H1 (cell line): ENCODE measurements at regions not wholly inside any gene's neighbourhood (a gene's known extent, or its start where the extent isn't known, plus 50 kb on each side); places are given as distances from the start of the nearest gene placed in this dataset.

ENCODE experiments used
- CTCF ChIA-PET: fragments of 300-600 bp; sonication (Branson Sonifier 250); formaldehyde crosslinking; loops from one replicate; lab custom pipeline; 2021; ENCODE audit not compliant: partially characterized antibody; lab: Charles Lee
- POLR2A ChIA-PET: fragments of 300-600 bp; sonication (Branson Sonifier 250); formaldehyde crosslinking; loops from one replicate; lab custom pipeline; 2021; ENCODE audit warnings: inconsistent platforms; ENCODE audit not compliant: partially characterized antibody; lab: Charles Lee
- DNase-seq, 2 experiments: peaks; one replicate each; pipeline versions ENCODE4 v3.0.0 to v3.0.0-alpha.2; 2010 to 2022; ENCODE audit warnings: low spot score in 2 of 2, low read depth in 1 of 2, mixed read lengths in 1 of 2
- FAIRE-seq: peaks from 2 replicates; lab custom pipeline; 2011; peaks lifted over from hg19 to GRCh38; lab: Jason Lieb, UNC
- H2AFZ ChIP-seq: 2 replicates; pipeline ENCODE4 v1.8.1; 2012; ENCODE audit warnings: low read length, inconsistent platforms
- H2AK5ac ChIP-seq: 2 replicates; pipeline ENCODE4 v1.6.1; 2013; ENCODE audit warnings: low read depth, low read length
- H2BK120ac ChIP-seq: replicated peaks from 2 replicates; pipeline ENCODE3; 2013; ENCODE audit warnings: low read depth, low read length, inconsistent platforms
- H2BK12ac ChIP-seq: 2 replicates; pipeline ENCODE4 v1.6.1; 2013; ENCODE audit warnings: low read depth, low read length
- H2BK15ac ChIP-seq: 2 replicates; pipeline ENCODE4 v1.6.1; 2013; ENCODE audit warnings: low read length
- H2BK20ac ChIP-seq: 2 replicates; pipeline ENCODE4 v1.6.1; 2013; ENCODE audit warnings: low read length
- H2BK5ac ChIP-seq: 2 replicates; pipeline ENCODE4 v1.6.1; 2013; ENCODE audit warnings: low read depth, low read length
- H3K14ac ChIP-seq: 2 replicates; pipeline ENCODE4 v1.6.1; 2013; ENCODE audit warnings: inconsistent platforms; ENCODE audit not compliant: insufficient read length
- H3K18ac ChIP-seq: 2 replicates; pipeline ENCODE4 v1.6.1; 2013; ENCODE audit warnings: low read length; ENCODE audit errors: extremely low read depth
- H3K23ac ChIP-seq: 2 replicates; pipeline ENCODE4 v1.6.1; 2013; ENCODE audit warnings: inconsistent platforms; ENCODE audit not compliant: insufficient read length
- H3K23me2 ChIP-seq: 2 replicates; pipeline ENCODE4 v1.6.1; 2013; ENCODE audit warnings: low read depth, low read length
- H3K27ac ChIP-seq: 2 replicates; pipeline ENCODE4 v1.6.1; 2011; ENCODE audit warnings: low read depth, low read length, inconsistent platforms
- H3K27me3 ChIP-seq, 4 experiments: replicated peaks in 1 of 4; 1 replicate in 1 of 4; 2 replicates in 3 of 4; pipeline versions ENCODE4 v1.6.1 to v1.8.1; 2011 to 2013; ENCODE audit warnings: low read length in 3 of 4, mild to moderate bottlenecking in 3 of 4, inconsistent platforms in 2 of 4, mixed read lengths in 2 of 4, moderate library complexity in 1 of 4; ENCODE audit not compliant: control insufficient read depth in 3 of 4, insufficient read depth in 3 of 4; ENCODE audit errors: extremely low read depth in 1 of 4
- H3K36me3 ChIP-seq, 4 experiments: 2 replicates each; pipeline versions ENCODE4 v1.6.1 to v1.8.1; 2011 to 2013; ENCODE audit warnings: mild to moderate bottlenecking in 4 of 4, low read length in 3 of 4, moderate library complexity in 2 of 4, control low read depth in 1 of 4, inconsistent platforms in 1 of 4; ENCODE audit not compliant: insufficient read depth in 4 of 4, control insufficient read depth in 2 of 4
- H3K4ac ChIP-seq: replicated peaks from 2 replicates; pipeline ENCODE3; 2013; ENCODE audit warnings: low read length, low read depth, mixed read lengths, inconsistent platforms; ENCODE audit not compliant: insufficient read length
- H3K4me1 ChIP-seq, 4 experiments: replicated peaks in 1 of 4; 1 replicate in 1 of 4; 2 replicates in 3 of 4; pipeline versions ENCODE4 v1.6.1 to v1.8.1; 2011 to 2013; ENCODE audit warnings: low read length in 3 of 4, inconsistent platforms in 2 of 4, mixed read lengths in 1 of 4; ENCODE audit not compliant: insufficient read depth in 4 of 4, control insufficient read depth in 3 of 4
- H3K4me2 ChIP-seq, 2 experiments: 2 replicates each; pipeline versions ENCODE4 v1.6.1 to v1.8.1; 2011 to 2013; ENCODE audit warnings: low read depth in 2 of 2, low read length in 2 of 2, control low read depth in 1 of 2, inconsistent platforms in 1 of 2, mild to moderate bottlenecking in 1 of 2; ENCODE audit not compliant: insufficient read depth in 1 of 2
- H3K4me3 ChIP-seq, 4 experiments: fragments of 200-600, 300-600 bp in 1 of 4; sonication (generic), shearing (Covaris generic), sonication (Bioruptor Twin) in 1 of 4; 2 replicates each; pipeline versions ENCODE4 v1.5.1 to v1.8.1; 2011 to 2016; ENCODE audit warnings: low read length in 4 of 4, low read depth in 3 of 4, control low read depth in 2 of 4, inconsistent platforms in 2 of 4, mild to moderate bottlenecking in 2 of 4, mixed read lengths in 1 of 4, moderate library complexity in 1 of 4; ENCODE audit not compliant: insufficient read depth in 2 of 4; ENCODE audit errors: extremely low read depth in 1 of 4
- H3K56ac ChIP-seq: replicated peaks from 2 replicates; pipeline ENCODE3; 2013; ENCODE audit warnings: low read depth, mild to moderate bottlenecking, mixed read lengths, low read length, inconsistent platforms; ENCODE audit not compliant: insufficient read length
- H3K79me1 ChIP-seq: 2 replicates; pipeline ENCODE4 v1.6.1; 2013; ENCODE audit warnings: low read depth, low read length, control low read depth
- H3K79me2 ChIP-seq, 2 experiments: 2 replicates each; pipeline versions ENCODE4 v1.6.1 to v1.8.1; 2012 to 2013; ENCODE audit warnings: low read length in 2 of 2, mild to moderate bottlenecking in 2 of 2, inconsistent platforms in 1 of 2; ENCODE audit not compliant: insufficient read depth in 2 of 2, control insufficient read depth in 1 of 2
- H3K9ac ChIP-seq, 4 experiments: replicated peaks in 1 of 4; 1 replicate in 1 of 4; 2 replicates in 3 of 4; pipeline versions ENCODE4 v1.6.1 to v1.8.1; 2011 to 2013; ENCODE audit warnings: low read depth in 3 of 4, low read length in 3 of 4, control low read depth in 2 of 4, mild to moderate bottlenecking in 2 of 4, moderate library complexity in 2 of 4, inconsistent platforms in 1 of 4; ENCODE audit errors: extremely low read depth in 1 of 4
- H3K9me3 ChIP-seq, 2 experiments: 2 replicates each; pipeline versions ENCODE4 v1.6.1 to v1.8.1; 2012 to 2013; ENCODE audit warnings: mild to moderate bottlenecking in 2 of 2, moderate library complexity in 2 of 2, control low read depth in 1 of 2, inconsistent platforms in 1 of 2, low read depth in 1 of 2, low read length in 1 of 2, mixed read lengths in 1 of 2; ENCODE audit not compliant: insufficient read depth in 2 of 2
- H4K20me1 ChIP-seq, 2 experiments: replicated peaks in 1 of 2; 2 replicates each; pipeline versions ENCODE3 to v1.8.1; 2011 to 2013; ENCODE audit warnings: inconsistent platforms in 2 of 2, low read length in 2 of 2, mild to moderate bottlenecking in 1 of 2; ENCODE audit not compliant: insufficient read depth in 2 of 2, control insufficient read depth in 1 of 2
- H4K5ac ChIP-seq: 2 replicates; pipeline ENCODE4 v1.6.1; 2013; ENCODE audit warnings: low read length, low read depth, mixed read lengths, inconsistent platforms; ENCODE audit not compliant: insufficient read length
- H4K8ac ChIP-seq: 2 replicates; pipeline ENCODE4 v1.8.0; 2013; ENCODE audit warnings: mild to moderate bottlenecking, moderate library complexity, low read length, inconsistent platforms; ENCODE audit not compliant: insufficient read depth; ENCODE audit errors: extremely low read depth
- H4K91ac ChIP-seq: replicated peaks from 2 replicates; pipeline ENCODE3; 2013; ENCODE audit warnings: low read length, mixed read lengths, inconsistent platforms; ENCODE audit not compliant: insufficient read length
- BACH1 ChIP-seq: IDR thresholded peaks from 2 replicates; pipeline ENCODE4 v1.6.1; 2012; ENCODE audit warnings: low read length, improper control_type of control experiment
- BRCA1 ChIP-seq: IDR thresholded peaks from 2 replicates; pipeline ENCODE4 v1.6.1; 2012; ENCODE audit warnings: low read depth, low read length, improper control_type of control experiment
- CBX8 ChIP-seq: fragments of 300-800, 300-1000 bp; sonication (generic); IDR thresholded peaks from 2 replicates; pipeline ENCODE4 v1.7.1; 2016; ENCODE audit warnings: low read depth, low read length, borderline replicate concordance
- CTBP2 ChIP-seq: IDR thresholded peaks from 2 replicates; pipeline ENCODE4 v1.7.0; 2011; ENCODE audit warnings: borderline replicate concordance, mild to moderate bottlenecking, moderate library complexity, mixed read lengths, low read length; ENCODE audit not compliant: insufficient read depth, insufficient read length
- MAFK ChIP-seq: IDR thresholded peaks from 2 replicates; pipeline ENCODE4 v1.6.1; 2012; ENCODE audit warnings: low read depth, mild to moderate bottlenecking, improper control_type of control experiment, low read length
- NRF1 ChIP-seq: IDR thresholded peaks from 2 replicates; pipeline ENCODE4 v1.6.1; 2011; ENCODE audit warnings: mild to moderate bottlenecking, low read depth, low read length, improper control_type of control experiment
- PHF8 ChIP-seq: fragments of 200-600 bp; sonication (generic); conservative IDR thresholded peaks from 2 replicates; pipeline ENCODE4 v1.7.1; 2012; ENCODE audit warnings: low read depth, mild to moderate bottlenecking, inconsistent platforms, low read length, moderate library complexity
- POLR2AphosphoS5 ChIP-seq: IDR thresholded peaks from 2 replicates; pipeline ENCODE4 v1.6.1; 2011; ENCODE audit warnings: low read depth, low read length
- SIX5 ChIP-seq: IDR thresholded peaks from 2 replicates; pipeline ENCODE4 v1.6.1; 2011; ENCODE audit warnings: mild to moderate bottlenecking, low read depth, low read length
- WGBS, 2 experiments: shearing (Covaris generic) in 1 of 2; methylation state at CpG; one replicate each; pipeline versions ENCODE4 v1.1.6 to v1.1.7; 2013 to 2015; ENCODE audit warnings: low lambda C conversion rate in 2 of 2, mixed read lengths in 2 of 2, inconsistent platforms in 1 of 2, low coverage in 1 of 2, missing lambda C conversion rate in 1 of 2; ENCODE audit not compliant: insufficient replicate concordance in 2 of 2, insufficient coverage in 1 of 2, insufficient read length in 1 of 2; ENCODE audit errors: extremely low coverage in 1 of 2, missing lambda C conversion rate in 1 of 2; 5-methylcytosine and 5-hydroxymethylcytosine counted together
- TF ChIP-seq, protein P1 (sequence below): IDR thresholded peaks from 2 replicates; pipeline ENCODE4 v1.6.1; 2012; ENCODE audit warnings: low read length, inconsistent platforms
- TF ChIP-seq, protein P2 (sequence below): IDR thresholded peaks from 2 replicates; pipeline ENCODE4 v1.6.1; 2011; ENCODE audit warnings: low read length, improper control_type of control experiment

DNA sequence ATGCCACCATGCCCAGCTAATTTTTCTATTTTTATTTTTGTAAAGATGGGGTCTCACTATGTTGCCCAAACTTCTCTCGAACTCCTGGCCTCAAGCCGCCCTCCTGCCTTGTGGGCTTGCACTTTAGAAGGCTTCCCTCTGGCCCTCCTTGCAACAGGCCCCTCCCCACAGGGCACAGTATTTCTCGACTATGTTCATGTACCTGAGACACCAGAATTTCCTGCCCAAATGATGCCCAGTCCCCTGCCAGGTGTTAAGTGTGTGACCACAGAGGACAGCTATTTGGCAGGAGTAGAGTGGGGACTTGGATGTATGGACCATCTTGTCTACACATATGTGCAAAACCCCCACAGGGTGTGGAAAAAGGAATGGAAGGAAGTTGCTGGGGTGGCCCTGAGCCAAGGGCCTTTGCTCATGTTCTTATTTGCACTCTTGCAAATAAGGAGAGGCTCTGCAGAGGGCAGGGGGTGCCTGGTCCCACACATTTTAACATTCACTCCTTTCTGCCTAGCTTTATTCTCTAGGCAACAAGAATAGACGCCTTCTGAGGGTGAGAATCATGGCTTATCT is 168.4 kb upstream of the PODXL start:
- H3K23ac ChIP-seq, result no peak overlapping the region
- no peak for FAIRE-seq

More for the DNA sequence above, 168.4 kb upstream of the PODXL start:
- Histone ChIP-seq H3K18ac (no peak overlapping the region), H2BK120ac (no peak overlapping the region), H3K36me3 (no peaks in the 10 kb centered on the region), H2BK5ac (no peak overlapping the region), H3K14ac (no peak overlapping the region), H3K79me1 (no peaks in the 10 kb centered on the region), H2BK15ac (no peak overlapping the region), H3K9ac (no peak overlapping the region), H4K8ac (no peak overlapping the region), H2BK12ac (no peak overlapping the region), H4K20me1 (no peaks in the 10 kb centered on the region), H2AK5ac (no peak overlapping the region), H3K23me2 (no peaks in the 10 kb centered on the region), H3K4me1 (peaks cover 0 to 2% (median 0%) of the 10 kb centered on the region in 4 experiments; a peak in 1 of 7 replicates), H3K9me3 (peaks cover 3 to 4% of the 10 kb centered on the region in 2 experiments; a peak in 1 of 4 replicates), H3K4ac (no peak overlapping the region), H3K4me3 (no peak overlapping the region), H2BK20ac (no peak overlapping the region), H3K4me2 (no peak overlapping the region), H4K5ac (no peak overlapping the region), H3K79me2 (no peaks in the 10 kb centered on the region), H3K27me3 (no peaks in the 10 kb centered on the region), H2AFZ (no peak overlapping the region), H4K91ac (no peak overlapping the region), H3K27ac (no peak overlapping the region), H3K56ac (no peak overlapping the region)
- 91% methylated on average over 4 of the region's 4 CpGs; no CpG with 5 or more reads in 1 of the 2 experiments for WGBS, 2 experiments
- TF ChIP-seq BRCA1 (no peak), BACH1 (no peak), PHF8 (no peak), SIX5 (no peak), CBX8 (no peak), CTBP2 (no peak), MAFK (no peak), POLR2AphosphoS5 (no peak), NRF1 (no peak)
- TF ChIP-seq, protein P1, sequence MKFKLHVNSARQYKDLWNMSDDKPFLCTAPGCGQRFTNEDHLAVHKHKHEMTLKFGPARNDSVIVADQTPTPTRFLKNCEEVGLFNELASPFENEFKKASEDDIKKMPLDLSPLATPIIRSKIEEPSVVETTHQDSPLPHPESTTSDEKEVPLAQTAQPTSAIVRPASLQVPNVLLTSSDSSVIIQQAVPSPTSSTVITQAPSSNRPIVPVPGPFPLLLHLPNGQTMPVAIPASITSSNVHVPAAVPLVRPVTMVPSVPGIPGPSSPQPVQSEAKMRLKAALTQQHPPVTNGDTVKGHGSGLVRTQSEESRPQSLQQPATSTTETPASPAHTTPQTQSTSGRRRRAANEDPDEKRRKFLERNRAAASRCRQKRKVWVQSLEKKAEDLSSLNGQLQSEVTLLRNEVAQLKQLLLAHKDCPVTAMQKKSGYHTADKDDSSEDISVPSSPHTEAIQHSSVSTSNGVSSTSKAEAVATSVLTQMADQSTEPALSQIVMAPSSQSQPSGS, result no peak
- TF ChIP-seq, protein P2, sequence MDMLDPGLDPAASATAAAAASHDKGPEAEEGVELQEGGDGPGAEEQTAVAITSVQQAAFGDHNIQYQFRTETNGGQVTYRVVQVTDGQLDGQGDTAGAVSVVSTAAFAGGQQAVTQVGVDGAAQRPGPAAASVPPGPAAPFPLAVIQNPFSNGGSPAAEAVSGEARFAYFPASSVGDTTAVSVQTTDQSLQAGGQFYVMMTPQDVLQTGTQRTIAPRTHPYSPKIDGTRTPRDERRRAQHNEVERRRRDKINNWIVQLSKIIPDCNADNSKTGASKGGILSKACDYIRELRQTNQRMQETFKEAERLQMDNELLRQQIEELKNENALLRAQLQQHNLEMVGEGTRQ, result no peak
- DNase-seq, result peak in 1 of 2 experiments; percentile 35
- POLR2A ChIA-PET, result no interaction called here
- CTCF ChIA-PET, result interaction anchor here (1.1 to 2.9 kb wide), 2 partner anchors 11 to 35 kb away, joined by 3 to 15 read pairs; no protein-coding TSS in a partner anchor
